Esophagus muscularis mucosa (tissue), 4 donors: ENCODE measurements at regions not wholly inside any gene's neighbourhood (a gene's known extent, or its start where the extent isn't known, plus 50 kb on each side); places are given as distances from the start of the nearest gene placed in this dataset.

Source experiments
- DNase-seq: peaks from one replicate; pipeline ENCODE4 v3.0.0-alpha.2; 2017; ENCODE audit errors: extremely low spot score
- H3K27ac ChIP-seq, 4 donors: fragments of 200-600 bp; sonication (generic); replicated peaks in 1 of 4; 1 replicate in 3 of 4; 2 replicates in 1 of 4; pipeline ENCODE4 v1.5.1; 2016 to 2019; ENCODE audit warnings: mild to moderate bottlenecking in 1 of 4
- H3K27me3 ChIP-seq, 4 donors: fragments of 200-600 bp; sonication (generic); one replicate each; pipeline versions ENCODE4 v1.5.1 to v1.6.0; 2016 to 2019
- H3K36me3 ChIP-seq, 4 donors: fragments of 200-600 bp; sonication (generic); one replicate each; pipeline ENCODE4 v1.5.1; 2016 to 2019
- H3K4me1 ChIP-seq, 4 donors: fragments of 200-600 bp; sonication (generic); one replicate each; pipeline ENCODE4 v1.5.1; 2016 to 2019
- H3K4me3 ChIP-seq, 4 donors: fragments of 200-600 bp; sonication (generic); 1 replicate in 2 of 4; 2 replicates in 2 of 4; pipeline ENCODE4 v1.5.1; 2016 to 2019; ENCODE audit warnings: mild to moderate bottlenecking in 4 of 4, moderate library complexity in 1 of 4
- H3K9me3 ChIP-seq, 4 donors: fragments of 200-600 bp; sonication (generic); 1 replicate in 3 of 4; 2 replicates in 1 of 4; pipeline ENCODE4 v1.5.1; 2016 to 2019
- CTCF ChIP-seq, 3 experiments: fragments of 200-600 bp in 2 of 3; fragments of 450-650 bp in 1 of 3; sonication (generic) in 2 of 3; IDR thresholded peaks; one replicate each; pipeline ENCODE4 v1.5.1; 2017 to 2019; ENCODE audit warnings: antibody characterized with exemption in 3 of 3, mild to moderate bottlenecking in 2 of 3, moderate library complexity in 1 of 3
- EP300 ChIP-seq: sonication (generic); formaldehyde crosslinking; IDR thresholded peaks from one replicate; pipeline ENCODE4 v1.6.1; 2017; ENCODE audit warnings: antibody characterized with exemption
- POLR2A ChIP-seq: fragments of 450-650 bp; IDR thresholded peaks from one replicate; pipeline ENCODE4 v1.6.1; 2017; ENCODE audit warnings: antibody characterized with exemption, moderate library complexity, mild to moderate bottlenecking, low read depth
- POLR2AphosphoS5 ChIP-seq, 2 donors: sonication (generic); formaldehyde crosslinking; IDR thresholded peaks; one replicate each; pipeline ENCODE4 v1.6.1; 2017; ENCODE audit warnings: antibody characterized with exemption in 2 of 2
- WGBS: methylation state at CpG from one replicate; pipeline ENCODE4 v1.1.5; 2018; 5-methylcytosine and 5-hydroxymethylcytosine counted together
- intact Hi-C: fragments of 100-400 bp; cut with DNase I; formaldehyde crosslinking; loops from one replicate; pipeline ENCODE4 v1.15.1; 2023

GRCh38 chr11:19458231-19458630, 217.5 kb upstream of the E2F8 start:
- Histone ChIP-seq H3K4me1 (peaks cover 6 to 10% (median 8%) of the 10 kb centered on the region in 4 donors), H3K36me3 (no peaks in the 10 kb centered on the region), H3K27me3 (no peaks in the 10 kb centered on the region), H3K27ac (no peak overlapping the region), H3K4me3 (no peak overlapping the region), H3K9me3 (no peaks in the 10 kb centered on the region)
- WGBS, result 88% methylated on average over 2 of the region's 2 CpGs
- no peak for DNase-seq
- intact Hi-C loops, result no loop called here
- no peak for TF ChIP-seq CTCF (IDR thresholded peaks at IDR 0.05)
- TF ChIP-seq POLR2AphosphoS5 (IDR thresholded peaks at IDR 0.05), result no peak
- TF ChIP-seq POLR2A, result no peak
- no peak for TF ChIP-seq EP300

GRCh38 chr11:19455731-19456130, 215.0 kb upstream of the E2F8 start:
- no peaks in the 10 kb centered on the region for H3K36me3 ChIP-seq
- H3K27me3 ChIP-seq, result peaks cover 0 to 5% (median 0%) of the 10 kb centered on the region in 4 donors
- WGBS, result 48% methylated on average over 4 of the region's 4 CpGs
- no peaks in the 10 kb centered on the region for H3K9me3 ChIP-seq
- TF ChIP-seq EP300, result no peak
- TF ChIP-seq POLR2AphosphoS5 (IDR thresholded peaks at IDR 0.05), result no peak
- no peak for TF ChIP-seq POLR2A
- no peak for TF ChIP-seq CTCF (IDR thresholded peaks at IDR 0.05)
- peaks cover 0 to 2% (median under 1%) of the 10 kb centered on the region in 4 donors for H3K4me1 ChIP-seq
- no peak overlapping the region for H3K4me3 ChIP-seq
- no peak for DNase-seq
- intact Hi-C loops, result no loop called here
- H3K27ac ChIP-seq, result no peak overlapping the region

GRCh38 chr11:19453651-19454257, 213.0 kb upstream of the E2F8 start:
- H3K27ac ChIP-seq, result no peak overlapping the region
- H3K36me3 ChIP-seq, result no peaks in the 10 kb centered on the region
- H3K9me3 ChIP-seq, result no peaks in the 10 kb centered on the region
- DNase-seq, result no peak
- TF ChIP-seq POLR2AphosphoS5 (IDR thresholded peaks at IDR 0.05) (peak; percentile 16 to 22), POLR2A (no peak), EP300 (no peak), CTCF (IDR thresholded peaks at IDR 0.05) (no peak)
- intact Hi-C loops, result no loop called here
- WGBS, result 77% methylated on average over 9 of the region's 9 CpGs
- no peak overlapping the region for H3K4me3 ChIP-seq
- H3K4me1 ChIP-seq, result no peaks in the 10 kb centered on the region
- H3K27me3 ChIP-seq, result peaks cover 0 to 5% (median 0%) of the 10 kb centered on the region in 4 donors

- intact Hi-C loops, result no loop called here
- TF ChIP-seq EP300 (no peak), POLR2AphosphoS5 (IDR thresholded peaks at IDR 0.05) (no peak), CTCF (IDR thresholded peaks at IDR 0.05) (no peak), POLR2A (no peak)
- no peaks in the 10 kb centered on the region for H3K36me3 ChIP-seq
- no peak overlapping the region for H3K4me3 ChIP-seq
- no peak for DNase-seq
- peaks cover 0 to 12% (median 0%) of the 10 kb centered on the region in 4 donors for H3K27me3 ChIP-seq
- H3K27ac ChIP-seq, result no peak overlapping the region
- no peaks in the 10 kb centered on the region for H3K4me1 ChIP-seq
- no peaks in the 10 kb centered on the region for H3K9me3 ChIP-seq
Observed at GRCh38 chr11:19451609-19452008, 210.9 kb upstream of the E2F8 start.

GRCh38 chr11:19450282-19450681, 209.5 kb upstream of the E2F8 start:
- no peaks in the 10 kb centered on the region for H3K4me1 ChIP-seq
- no peak for DNase-seq
- H3K27ac ChIP-seq, result no peak overlapping the region
- whole genome bisulfite sequencing, result 75% methylated on average over 1 of the region's 1 CpG
- no peaks in the 10 kb centered on the region for H3K9me3 ChIP-seq
- intact Hi-C loops, result no loop called here
- H3K27me3 ChIP-seq, result peaks cover 0 to 12% (median 0%) of the 10 kb centered on the region in 4 donors
- TF ChIP-seq CTCF (IDR thresholded peaks at IDR 0.05) (no peak), POLR2A (no peak), EP300 (no peak), POLR2AphosphoS5 (IDR thresholded peaks at IDR 0.05) (no peak)
- H3K36me3 ChIP-seq, result no peaks in the 10 kb centered on the region
- no peak overlapping the region for H3K4me3 ChIP-seq
